ENCODE measurements at regions not wholly inside any gene's neighbourhood (a gene's known extent, or its start where the extent isn't known, plus 50 kb on each side); places are given as distances from the start of the nearest gene placed in this dataset.

DNA sequence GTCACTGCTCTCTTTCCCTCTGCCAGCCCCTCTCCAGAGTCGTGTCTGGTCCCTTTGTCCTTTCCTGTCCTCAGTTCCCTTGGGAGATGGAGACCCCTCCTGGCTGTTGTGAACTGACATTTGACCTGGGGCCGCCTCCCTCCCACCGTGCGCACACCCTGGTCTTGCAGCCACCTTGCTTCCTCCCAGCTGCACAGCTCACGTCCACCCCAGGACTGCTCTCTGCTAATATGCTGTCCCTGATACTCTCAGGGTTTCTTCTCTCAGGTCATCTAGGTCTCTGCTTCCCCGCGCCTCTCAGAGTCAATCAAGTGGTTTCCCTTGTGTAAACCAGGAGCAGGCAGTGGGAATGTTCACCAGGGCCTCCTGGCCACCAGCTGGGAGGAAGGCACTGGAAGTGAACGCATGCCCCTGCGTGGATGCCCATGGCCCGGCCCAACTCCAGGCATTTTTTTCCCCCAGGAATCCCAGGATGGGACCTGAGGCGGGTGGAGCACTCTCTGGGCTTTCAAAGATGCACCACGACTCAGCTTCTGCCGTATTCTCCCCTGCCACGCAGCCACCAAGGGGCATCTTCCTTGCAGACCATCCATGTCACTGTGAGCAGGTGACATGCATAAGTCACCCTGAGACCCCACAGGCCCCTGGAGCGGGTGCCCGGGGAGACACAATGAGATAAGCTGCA lies 142.4 kb downstream of the OLFM1 start:
- no peak for TF ChIP-seq RCOR1 (IDR thresholded peaks at IDR 0.05; ENCODE audit: insufficient replicate concordance, low read length)
- no peak for TF ChIP-seq FOS (IDR thresholded peaks at IDR 0.05; ENCODE audit: low read depth, low read length)
- no peak for TF ChIP-seq MAFK (IDR thresholded peaks at IDR 0.05; ENCODE audit: low read depth, low read length)
- no peak for TF ChIP-seq BHLHE40 (IDR thresholded peaks at IDR 0.05; ENCODE audit: low read depth, low read length)
- TF ChIP-seq POLR2A (IDR thresholded peaks at IDR 0.05; ENCODE audit: low read depth, low read length), result no peak
- TF ChIP-seq, protein P1, sequence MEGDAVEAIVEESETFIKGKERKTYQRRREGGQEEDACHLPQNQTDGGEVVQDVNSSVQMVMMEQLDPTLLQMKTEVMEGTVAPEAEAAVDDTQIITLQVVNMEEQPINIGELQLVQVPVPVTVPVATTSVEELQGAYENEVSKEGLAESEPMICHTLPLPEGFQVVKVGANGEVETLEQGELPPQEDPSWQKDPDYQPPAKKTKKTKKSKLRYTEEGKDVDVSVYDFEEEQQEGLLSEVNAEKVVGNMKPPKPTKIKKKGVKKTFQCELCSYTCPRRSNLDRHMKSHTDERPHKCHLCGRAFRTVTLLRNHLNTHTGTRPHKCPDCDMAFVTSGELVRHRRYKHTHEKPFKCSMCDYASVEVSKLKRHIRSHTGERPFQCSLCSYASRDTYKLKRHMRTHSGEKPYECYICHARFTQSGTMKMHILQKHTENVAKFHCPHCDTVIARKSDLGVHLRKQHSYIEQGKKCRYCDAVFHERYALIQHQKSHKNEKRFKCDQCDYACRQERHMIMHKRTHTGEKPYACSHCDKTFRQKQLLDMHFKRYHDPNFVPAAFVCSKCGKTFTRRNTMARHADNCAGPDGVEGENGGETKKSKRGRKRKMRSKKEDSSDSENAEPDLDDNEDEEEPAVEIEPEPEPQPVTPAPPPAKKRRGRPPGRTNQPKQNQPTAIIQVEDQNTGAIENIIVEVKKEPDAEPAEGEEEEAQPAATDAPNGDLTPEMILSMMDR (conservative IDR thresholded peaks at IDR 0.05; ENCODE audit: low read depth, low read length), result no peak
- no peak for TF ChIP-seq NFE2L2 (IDR thresholded peaks at IDR 0.05; ENCODE audit: low read depth, low read length)
- TF ChIP-seq, protein P2, sequence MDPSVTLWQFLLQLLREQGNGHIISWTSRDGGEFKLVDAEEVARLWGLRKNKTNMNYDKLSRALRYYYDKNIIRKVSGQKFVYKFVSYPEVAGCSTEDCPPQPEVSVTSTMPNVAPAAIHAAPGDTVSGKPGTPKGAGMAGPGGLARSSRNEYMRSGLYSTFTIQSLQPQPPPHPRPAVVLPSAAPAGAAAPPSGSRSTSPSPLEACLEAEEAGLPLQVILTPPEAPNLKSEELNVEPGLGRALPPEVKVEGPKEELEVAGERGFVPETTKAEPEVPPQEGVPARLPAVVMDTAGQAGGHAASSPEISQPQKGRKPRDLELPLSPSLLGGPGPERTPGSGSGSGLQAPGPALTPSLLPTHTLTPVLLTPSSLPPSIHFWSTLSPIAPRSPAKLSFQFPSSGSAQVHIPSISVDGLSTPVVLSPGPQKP (IDR thresholded peaks at IDR 0.05; ENCODE audit: borderline replicate concordance, low read depth, low read length), result no peak
- TF ChIP-seq MXI1 (IDR thresholded peaks at IDR 0.05; ENCODE audit: borderline replicate concordance, low read depth, low read length), result no peak
- no peak for TF ChIP-seq RAD21 (IDR thresholded peaks at IDR 0.05; ENCODE audit: low read length)
- H3K36me3 ChIP-seq (ENCODE audit: control insufficient read depth, insufficient read depth, low read length), result no peaks in the 10 kb centered on the region
- H3K23ac ChIP-seq (ENCODE audit: low read depth, low read length), result no peak overlapping the region
- H2AFZ ChIP-seq (replicated peaks; ENCODE audit: low read length, poor library complexity), result no peak overlapping the region
- no peaks in the 10 kb centered on the region for H3K27me3 ChIP-seq (ENCODE audit: control insufficient read depth, insufficient read depth, low read length)
- H3K56ac ChIP-seq (ENCODE audit: extremely low read depth, insufficient read depth, low read length), result no peak overlapping the region
- no peak overlapping the region for H4K8ac ChIP-seq (ENCODE audit: low read depth in 2 of 2, low read length in 2 of 2)
- CTCF ChIA-PET, result no interaction called here
- H3K4me1 ChIP-seq (ENCODE audit: control insufficient read depth, insufficient read depth, low read length), result no peaks in the 10 kb centered on the region
- no peak overlapping the region for H2AK5ac ChIP-seq (ENCODE audit: low read depth, low read length)
- H3K4me2 ChIP-seq (ENCODE audit: low read depth, low read length), result no peak overlapping the region
- H3K4me3 ChIP-seq (ENCODE audit: insufficient read depth, low read depth, low read length), result no peak overlapping the region
- dilution Hi-C loops (cut with HindIII; ENCODE audit: low sequenced_read_pairs, unreplicated experiment) (no loop called here), in situ Hi-C loops (cut with MboI; ENCODE audit: low sequenced_read_pairs) (no loop called here), intact Hi-C loops (cut with micrococcal nuclease) (no loop called here)
- no peak for ATAC-seq (ENCODE audit: low read depth)
- no peak for DNase-seq
- H3K9me3 ChIP-seq (ENCODE audit: control insufficient read depth, insufficient read depth, low read length), result peaks cover 51% of the 10 kb centered on the region
- BruUV-seq (replicated peaks), result no TSS peak
- H2BK5ac ChIP-seq (ENCODE audit: low read depth, low read length, poor library complexity, severe bottlenecking), result no peak overlapping the region
- no peak overlapping the region for H2BK15ac ChIP-seq (ENCODE audit: low read depth, low read length)
- no peak overlapping the region for H3K14ac ChIP-seq (replicated peaks; ENCODE audit: low read depth, low read length)
- H4K5ac ChIP-seq (ENCODE audit: low read depth, low read length), result no peak overlapping the region
- no peaks in the 10 kb centered on the region for H4K20me1 ChIP-seq (ENCODE audit: insufficient read depth, low read length)
- POLR2A ChIA-PET (ENCODE audit: unreplicated experiment), result no interaction called here
- H4K91ac ChIP-seq (ENCODE audit: insufficient read depth, low read depth, low read length), result no peak overlapping the region
- H2AK9ac ChIP-seq (replicated peaks; ENCODE audit: low read depth, low read length, poor library complexity), result no peak overlapping the region
- H3K9ac ChIP-seq (ENCODE audit: low read depth, low read length), result no peak overlapping the region
- H2BK20ac ChIP-seq (ENCODE audit: low read depth, low read length), result no peak overlapping the region
- no peak overlapping the region for H3K4ac ChIP-seq (ENCODE audit: low read depth, low read length)
- H3K27ac ChIP-seq (ENCODE audit: insufficient read depth, low read length), result no peak overlapping the region
- H3K18ac ChIP-seq (ENCODE audit: low read depth, low read length), result no peak overlapping the region
- 48% methylated on average over 5 of the region's 16 CpGs; no CpG with 5 or more reads in 1 of the 2 experiments for WGBS, 2 experiments (ENCODE audit: extremely low coverage in 2 of 2, insufficient read length in 1 of 2)
- H2BK120ac ChIP-seq (ENCODE audit: low read depth, low read length), result no peak overlapping the region
- no peaks in the 10 kb centered on the region for H3K79me1 ChIP-seq (ENCODE audit: low read depth in 1 of 2, low read length in 2 of 2)
- no peaks in the 10 kb centered on the region for H3K9me1 ChIP-seq (ENCODE audit: insufficient read depth, low read length)

Data from IMR-90 (cell line).